Mesenchymal stem cell (in vitro differentiated cells and primary cell): ENCODE measurements at regions not wholly inside any gene's neighbourhood (a gene's known extent, or its start where the extent isn't known, plus 50 kb on each side); places are given as distances from the start of the nearest gene placed in this dataset.

Source experiments
- DNase-seq: peaks from one replicate; pipeline ENCODE4 v3.0.0-alpha.2; 2013
- H2AFZ ChIP-seq: one replicate; pipeline ENCODE4 v1.6.1; 2013; ENCODE audit warnings: low read depth, mild to moderate bottlenecking, control low read depth, inconsistent platforms, low read length, moderate library complexity
- H2AK5ac ChIP-seq: 2 replicates; pipeline ENCODE4 v1.6.1; 2013; ENCODE audit warnings: low read length, moderate library complexity, mild to moderate bottlenecking, inconsistent platforms; ENCODE audit not compliant: severe bottlenecking
- H2BK120ac ChIP-seq: one replicate; pipeline ENCODE4 v1.6.1; 2013; ENCODE audit warnings: low read depth, mild to moderate bottlenecking, inconsistent platforms, low read length, moderate library complexity
- H2BK12ac ChIP-seq, 2 experiments: one replicate each; pipeline ENCODE4 v1.6.1; 2013; ENCODE audit warnings: inconsistent platforms in 2 of 2, low read length in 2 of 2, mild to moderate bottlenecking in 2 of 2, moderate library complexity in 2 of 2, control low read depth in 1 of 2
- H2BK15ac ChIP-seq: one replicate; pipeline ENCODE4 v1.6.1; 2013; ENCODE audit warnings: mild to moderate bottlenecking, low read depth, inconsistent platforms; ENCODE audit not compliant: poor library complexity, severe bottlenecking
- H2BK5ac ChIP-seq: 2 replicates; pipeline ENCODE4 v1.6.1; 2013; ENCODE audit warnings: low read depth, mild to moderate bottlenecking, low read length, control low read depth, inconsistent platforms; ENCODE audit not compliant: poor library complexity, severe bottlenecking
- H3K14ac ChIP-seq, 2 experiments: one replicate each; pipeline ENCODE4 v1.6.1; 2013; ENCODE audit warnings: inconsistent platforms in 2 of 2, low read length in 2 of 2, control low read depth in 1 of 2, mild to moderate bottlenecking in 1 of 2, moderate library complexity in 1 of 2
- H3K18ac ChIP-seq, 2 experiments: one replicate each; pipeline ENCODE4 v1.6.1; 2013; ENCODE audit warnings: inconsistent platforms in 2 of 2, low read length in 2 of 2, control low read depth in 1 of 2, low read depth in 1 of 2, mild to moderate bottlenecking in 1 of 2
- H3K23ac ChIP-seq, 2 experiments: one replicate each; pipeline ENCODE4 v1.6.1; 2013; ENCODE audit warnings: inconsistent platforms in 2 of 2, low read length in 2 of 2, mild to moderate bottlenecking in 2 of 2, moderate library complexity in 2 of 2, control low read depth in 1 of 2
- H3K27ac ChIP-seq: 2 replicates; pipeline ENCODE4 v1.5.1; 2013; ENCODE audit warnings: mild to moderate bottlenecking, moderate library complexity, low read length, control low read depth, inconsistent platforms; ENCODE audit not compliant: poor library complexity, severe bottlenecking
- H3K27me3 ChIP-seq, 2 experiments: 2 replicates each; pipeline versions ENCODE4 v1.6.1 to v1.7.0; 2013; ENCODE audit warnings: low read length in 2 of 2, mild to moderate bottlenecking in 2 of 2, moderate library complexity in 2 of 2, control low read depth in 1 of 2, inconsistent platforms in 1 of 2; ENCODE audit not compliant: control insufficient read depth in 1 of 2, insufficient read depth in 1 of 2
- H3K36me3 ChIP-seq, 2 experiments: 2 replicates each; pipeline versions ENCODE4 v1.6.1 to v1.7.0; 2013; ENCODE audit warnings: low read length in 2 of 2, control low read depth in 1 of 2, inconsistent platforms in 1 of 2, low read depth in 1 of 2, mild to moderate bottlenecking in 1 of 2; ENCODE audit not compliant: insufficient read depth in 2 of 2, control insufficient read depth in 1 of 2
- H3K4ac ChIP-seq, 2 experiments: one replicate each; pipeline ENCODE4 v1.6.1; 2013; ENCODE audit warnings: inconsistent platforms in 2 of 2, low read length in 2 of 2, mild to moderate bottlenecking in 2 of 2, moderate library complexity in 2 of 2, control low read depth in 1 of 2, low read depth in 1 of 2
- H3K4me1 ChIP-seq: 2 replicates; pipeline ENCODE4 v1.6.1; 2013; ENCODE audit warnings: low read depth, low read length, control low read depth; ENCODE audit not compliant: control insufficient read depth, insufficient read depth
- H3K4me2 ChIP-seq: 2 replicates; pipeline ENCODE4 v1.6.1; 2013; ENCODE audit warnings: low read length, mild to moderate bottlenecking, inconsistent platforms; ENCODE audit not compliant: poor library complexity, severe bottlenecking
- H3K4me3 ChIP-seq, 2 experiments: 2 replicates each; pipeline versions ENCODE4 v1.5.1 to v1.7.0; 2013; ENCODE audit warnings: low read length in 2 of 2, mild to moderate bottlenecking in 2 of 2, control low read depth in 1 of 2, low read depth in 1 of 2; ENCODE audit not compliant: insufficient read depth in 1 of 2
- H3K79me1 ChIP-seq: replicated peaks from 2 replicates; pipeline ENCODE4 v1.6.1; 2013; ENCODE audit warnings: mild to moderate bottlenecking, control low read depth, low read length, inconsistent platforms; ENCODE audit not compliant: poor library complexity, severe bottlenecking
- H3K9ac ChIP-seq: 2 replicates; pipeline ENCODE4 v1.7.0; 2013; ENCODE audit warnings: mild to moderate bottlenecking, low read length, moderate library complexity
- H3K9me3 ChIP-seq: 2 replicates; pipeline ENCODE4 v1.7.0; 2013; ENCODE audit warnings: mild to moderate bottlenecking, low read length; ENCODE audit not compliant: control insufficient read depth
- H4K8ac ChIP-seq: one replicate; pipeline ENCODE4 v1.6.1; 2013; ENCODE audit warnings: inconsistent platforms, mild to moderate bottlenecking, low read length, moderate library complexity
- H4K91ac ChIP-seq: one replicate; pipeline ENCODE4 v1.6.1; 2013; ENCODE audit warnings: mild to moderate bottlenecking, low read length, inconsistent platforms
- WGBS: methylation state at CpG from one replicate; pipeline ENCODE4 v1.1.7; 2013; ENCODE audit warnings: mixed read lengths; 5-methylcytosine and 5-hydroxymethylcytosine counted together

- Histone ChIP-seq H3K4me2 (no peak overlapping the region), H2BK12ac (no peak overlapping the region), H4K8ac (no peak overlapping the region), H4K91ac (no peak overlapping the region), H3K36me3 (no peaks in the 10 kb centered on the region), H3K27ac (no peak overlapping the region), H2BK120ac (no peak overlapping the region), H3K27me3 (no peaks in the 10 kb centered on the region), H3K79me1 (no peaks in the 10 kb centered on the region), H3K14ac (no peak overlapping the region), H2AFZ (no peak overlapping the region), H3K4me1 (no peaks in the 10 kb centered on the region), H3K18ac (no peak overlapping the region), H3K4ac (no peak overlapping the region), H3K9ac (no peak overlapping the region), H3K9me3 (no peaks in the 10 kb centered on the region), H2BK5ac (no peak overlapping the region), H2BK15ac (no peak overlapping the region), H2AK5ac (no peak overlapping the region), H3K23ac (no peak overlapping the region), H3K4me3 (no peak overlapping the region)
- DNase-seq: no peak
- 50% methylated on average over 1 of the region's 3 CpGs for WGBS
Measured at GRCh38 chr4:160819791-160820190, 1344.0 kb downstream of the FSTL5 start.

- no peak overlapping the region for H2BK15ac ChIP-seq
- DNase-seq: no peak
- no peak overlapping the region for H3K9ac ChIP-seq
- no peak overlapping the region for H2AFZ ChIP-seq
- no peak overlapping the region for H3K4me3 ChIP-seq
- no CpG with 5 or more reads among the region's 2 CpGs for WGBS
- H2BK12ac ChIP-seq: no peak overlapping the region
- H3K27ac ChIP-seq: no peak overlapping the region
- H3K9me3 ChIP-seq: no peaks in the 10 kb centered on the region
- H3K36me3 ChIP-seq: no peaks in the 10 kb centered on the region
- no peaks in the 10 kb centered on the region for H3K27me3 ChIP-seq
- no peak overlapping the region for H2BK5ac ChIP-seq
- no peak overlapping the region for H3K18ac ChIP-seq
- no peaks in the 10 kb centered on the region for H3K4me1 ChIP-seq
- no peak overlapping the region for H4K91ac ChIP-seq
- no peak overlapping the region for H2AK5ac ChIP-seq
- no peak overlapping the region for H3K4ac ChIP-seq
- no peak overlapping the region for H3K14ac ChIP-seq
- no peak overlapping the region for H3K23ac ChIP-seq
- H3K79me1 ChIP-seq: no peaks in the 10 kb centered on the region
- H4K8ac ChIP-seq: no peak overlapping the region
- H2BK120ac ChIP-seq: no peak overlapping the region
- H3K4me2 ChIP-seq: no peak overlapping the region
Measured at GRCh38 chr4:160824481-160824880, 1339.3 kb downstream of the FSTL5 start.

GRCh38 chr4:160825644-160826338 lies 1338.0 kb downstream of the FSTL5 start:
- Histone ChIP-seq H2BK5ac (no peak overlapping the region), H3K4me1 (no peaks in the 10 kb centered on the region), H3K36me3 (no peaks in the 10 kb centered on the region), H3K9ac (no peak overlapping the region), H4K8ac (no peak overlapping the region), H2BK12ac (no peak overlapping the region), H3K4me3 (no peak overlapping the region), H3K79me1 (no peaks in the 10 kb centered on the region), H3K27me3 (no peaks in the 10 kb centered on the region), H3K4me2 (no peak overlapping the region), H2BK120ac (no peak overlapping the region), H4K91ac (no peak overlapping the region), H3K14ac (no peak overlapping the region), H2BK15ac (no peak overlapping the region), H3K18ac (no peak overlapping the region), H3K4ac (no peak overlapping the region), H3K27ac (no peak overlapping the region), H3K9me3 (no peaks in the 10 kb centered on the region), H2AFZ (no peak overlapping the region), H2AK5ac (no peak overlapping the region), H3K23ac (no peak overlapping the region)
- 63% methylated on average over 8 of the region's 8 CpGs for WGBS
- DNase-seq: no peak

GRCh38 chr4:160826339-160826679 lies 1337.5 kb downstream of the FSTL5 start:
- no peak overlapping the region for H4K91ac ChIP-seq
- no peaks in the 10 kb centered on the region for H3K36me3 ChIP-seq
- H4K8ac ChIP-seq: no peak overlapping the region
- no peak overlapping the region for H2BK15ac ChIP-seq
- H3K4me2 ChIP-seq: no peak overlapping the region
- WGBS: 87% methylated on average over 10 of the region's 10 CpGs
- no peak overlapping the region for H3K4me3 ChIP-seq
- no peak overlapping the region for H2BK5ac ChIP-seq
- no peak overlapping the region for H3K18ac ChIP-seq
- H3K9me3 ChIP-seq: no peaks in the 10 kb centered on the region
- no peak overlapping the region for H2AK5ac ChIP-seq
- no peak overlapping the region for H2BK120ac ChIP-seq
- no peak overlapping the region for H3K14ac ChIP-seq
- H3K27me3 ChIP-seq: no peaks in the 10 kb centered on the region
- H3K79me1 ChIP-seq: no peaks in the 10 kb centered on the region
- no peak overlapping the region for H3K4ac ChIP-seq
- no peak overlapping the region for H2BK12ac ChIP-seq
- H3K27ac ChIP-seq: no peak overlapping the region
- H2AFZ ChIP-seq: no peak overlapping the region
- no peaks in the 10 kb centered on the region for H3K4me1 ChIP-seq
- no peak for DNase-seq
- H3K23ac ChIP-seq: no peak overlapping the region
- no peak overlapping the region for H3K9ac ChIP-seq
